ENCODE measurements at regions not wholly inside any gene's neighbourhood (a gene's known extent, or its start where the extent isn't known, plus 50 kb on each side); places are given as distances from the start of the nearest gene placed in this dataset.

GRCh38 chr10:65395631-65396030 lies 1530.2 kb upstream of the LRRTM3 start (continued):
- no peak for TF ChIP-seq ZNF18 (CRISPR knock-in tag; IDR thresholded peaks at IDR 0.05; ENCODE audit: insufficient replicate concordance)
- TF ChIP-seq PREB (CRISPR knock-in tag; IDR thresholded peaks at IDR 0.05): no peak
- TF ChIP-seq EZH2 (conservative IDR thresholded peaks at IDR 0.05; ENCODE audit: low read depth, low read length): no peak
- TF ChIP-seq ZNF335 (CRISPR knock-in tag; IDR thresholded peaks at IDR 0.05): no peak
- TF ChIP-seq ZNF44 (CRISPR knock-in tag; IDR thresholded peaks at IDR 0.05): no peak
- no peak for TF ChIP-seq SMAD1 (CRISPR knock-in tag; IDR thresholded peaks at IDR 0.05; ENCODE audit: borderline replicate concordance, low read depth)

- DNase-seq (ENCODE audit: low spot score) (no peak), FAIRE-seq (no peak), ATAC-seq (no peak)
- Histone ChIP-seq H3K4me3 (replicated peaks in 1 of 3; ENCODE audit: insufficient read depth in 1 of 3, low read depth in 2 of 3, low read length in 3 of 3) (no peak overlapping the region), H3K9me3 (ENCODE audit: low read length) (peaks cover 8% of the 10 kb centered on the region), H3K4me1 (ENCODE audit: insufficient read depth, low read length) (no peaks in the 10 kb centered on the region), H3K27me3 (ENCODE audit: control insufficient read depth in 1 of 2, insufficient read depth in 2 of 2, low read length in 2 of 2) (no peaks in the 10 kb centered on the region), H2AFZ (ENCODE audit: low read length) (no peak overlapping the region), H4K20me1 (ENCODE audit: insufficient read depth, low read length) (no peaks in the 10 kb centered on the region), H3K4me2 (ENCODE audit: low read depth, low read length) (no peak overlapping the region), H3K79me2 (ENCODE audit: insufficient read depth, low read length) (no peaks in the 10 kb centered on the region), H3K27ac (ENCODE audit: extremely low read length, insufficient read depth, low read length) (no peak overlapping the region), H3K9ac (ENCODE audit: insufficient read depth, low read depth, low read length) (no peak overlapping the region), H3K36me3 (replicated peaks in 1 of 2; ENCODE audit: control insufficient read depth in 1 of 2, insufficient read depth in 2 of 2, low read length in 2 of 2) (no peaks in the 10 kb centered on the region)
- in situ Hi-C loops (cut with HindIII; ENCODE audit: extremely low pct_ligation_motif_present, low pct_unique_long_range_greater_than_20kb) (no loop called here), intact Hi-C loops (cut with micrococcal nuclease; ENCODE audit: unreplicated experiment) (no loop called here)
- WGBS (ENCODE audit: low lambda C conversion rate): 10% methylated on average over 3 of the region's 3 CpGs
- no TSS peak for BruUV-seq (replicated peaks)
- ChIA-PET CTCF (ENCODE audit: low intra/inter-chr PET ratio, low total read pairs) (no interaction called here), POLR2A (no interaction called here)
- TF ChIP-seq ZNF652 (CRISPR knock-in tag; IDR thresholded peaks at IDR 0.05; ENCODE audit: borderline replicate concordance, low read depth) (no peak), ZNF17 (CRISPR knock-in tag; IDR thresholded peaks at IDR 0.05) (no peak), FOSL1 (CRISPR knock-in tag; IDR thresholded peaks at IDR 0.05; ENCODE audit: borderline replicate concordance) (no peak), DNMT3B (CRISPR knock-in tag; conservative IDR thresholded peaks at IDR 0.05) (no peak), NFE2L1 (CRISPR knock-in tag; IDR thresholded peaks at IDR 0.05; ENCODE audit: borderline replicate concordance) (no peak), RBM22 (optimal IDR thresholded peaks at IDR 0.05; ENCODE audit: low read length) (no peak), ETS1 (CRISPR knock-in tag; IDR thresholded peaks at IDR 0.05) (no peak), KDM1A (CRISPR knock-in tag; IDR thresholded peaks at IDR 0.05) (no peak), ZNF605 (CRISPR knock-in tag; IDR thresholded peaks at IDR 0.05) (no peak), PTBP1 (IDR thresholded peaks at IDR 0.05; ENCODE audit: low read depth, low read length, poor library complexity, severe bottlenecking) (no peak), RBM39 (IDR thresholded peaks at IDR 0.05; ENCODE audit: low read depth, low read length, poor library complexity, severe bottlenecking) (no peak), RARA (CRISPR knock-in tag; IDR thresholded peaks at IDR 0.05) (no peak), TEF (CRISPR knock-in tag; IDR thresholded peaks at IDR 0.05) (no peak), EED (CRISPR knock-in tag; IDR thresholded peaks at IDR 0.05) (no peak), GATAD2A (CRISPR knock-in tag; IDR thresholded peaks at IDR 0.05) (no peak)
These were observed 1528.8 kb upstream of the LRRTM3 start for GRCh38 chr10:65396997-65397396.

Data from HepG2 (cell line).